ENCODE measurements at regions not wholly inside any gene's neighbourhood (a gene's known extent, or its start where the extent isn't known, plus 50 kb on each side); places are given as distances from the start of the nearest gene placed in this dataset.

- DNase-seq: no peak
These were observed 223.2 kb downstream of the PCDH7 start for GRCh38 chr4:30943356-30943755.

GRCh38 chr4:30945586-30945985 lies 225.4 kb downstream of the PCDH7 start:
- DNase-seq: no peak

- DNase-seq: no peak
These were observed 226.1 kb downstream of the PCDH7 start for GRCh38 chr4:30946288-30946687.

GRCh38 chr4:30948653-30949052 lies 228.5 kb downstream of the PCDH7 start:
- DNase-seq: no peak

GRCh38 chr4:30950737-30951136 lies 230.6 kb downstream of the PCDH7 start:
- no peak for DNase-seq

- DNase-seq: no peak
These were observed 232.5 kb downstream of the PCDH7 start for GRCh38 chr4:30952526-30953219.

- DNase-seq: no peak
These were observed 233.6 kb downstream of the PCDH7 start for GRCh38 chr4:30953799-30954198.

GRCh38 chr4:30956916-30957315 lies 236.7 kb downstream of the PCDH7 start:
- DNase-seq: no peak

- DNase-seq: no peak
These were observed 237.5 kb downstream of the PCDH7 start for GRCh38 chr4:30957706-30958105.

- DNase-seq: no peak
These were observed 239.8 kb downstream of the PCDH7 start for GRCh38 chr4:30959781-30960485.

GRCh38 chr4:30962939-30963338 lies 242.8 kb downstream of the PCDH7 start:
- DNase-seq: no peak

- DNase-seq: no peak
These were observed 248.8 kb downstream of the PCDH7 start for GRCh38 chr4:30968926-30969325.

GRCh38 chr4:30972542-30972941 lies 252.4 kb downstream of the PCDH7 start:
- no peak for DNase-seq

GRCh38 chr4:30973993-30974392 lies 253.8 kb downstream of the PCDH7 start:
- DNase-seq: no peak

- DNase-seq: no peak
These were observed 259.2 kb downstream of the PCDH7 start for GRCh38 chr4:30979402-30979801.

GRCh38 chr4:30989508-30989907 lies 269.3 kb downstream of the PCDH7 start:
- DNase-seq: no peak

GRCh38 chr4:30996841-30997240 lies 276.7 kb downstream of the PCDH7 start:
- no peak for DNase-seq

GRCh38 chr4:31005037-31005436 lies 284.9 kb downstream of the PCDH7 start:
- DNase-seq: no peak

- no peak for DNase-seq
These were observed 287.7 kb downstream of the PCDH7 start for GRCh38 chr4:31007858-31008257.

- DNase-seq: no peak
These were observed 289.8 kb downstream of the PCDH7 start for GRCh38 chr4:31009926-31010325.

GRCh38 chr4:31015123-31015522 lies 295.0 kb downstream of the PCDH7 start:
- no peak for DNase-seq

GRCh38 chr4:31016322-31017061 lies 296.3 kb downstream of the PCDH7 start:
- no peak for DNase-seq

- DNase-seq: no peak
These were observed 300.2 kb downstream of the PCDH7 start for GRCh38 chr4:31020363-31020762.

- no peak for DNase-seq
These were observed 300.8 kb downstream of the PCDH7 start for GRCh38 chr4:31021008-31021407.
